HG03432 (cell line): ENCODE measurements at regions not wholly inside any gene's neighbourhood (a gene's known extent, or its start where the extent isn't known, plus 50 kb on each side); places are given as distances from the start of the nearest gene placed in this dataset.
"Not testable (repeated sequence)": the region's sequence is repeated elsewhere in the genome, so short reads cannot be mapped to it uniquely, and the experiment has no call there.

Experiments
- ATAC-seq: cut with Tn5 transposase; IDR thresholded peaks from one replicate; pipeline ENCODE4 v1.9.1; 2021; ENCODE audit warnings: mild to moderate bottlenecking, moderate library complexity; ENCODE audit not compliant: unreplicated experiment

DNA sequence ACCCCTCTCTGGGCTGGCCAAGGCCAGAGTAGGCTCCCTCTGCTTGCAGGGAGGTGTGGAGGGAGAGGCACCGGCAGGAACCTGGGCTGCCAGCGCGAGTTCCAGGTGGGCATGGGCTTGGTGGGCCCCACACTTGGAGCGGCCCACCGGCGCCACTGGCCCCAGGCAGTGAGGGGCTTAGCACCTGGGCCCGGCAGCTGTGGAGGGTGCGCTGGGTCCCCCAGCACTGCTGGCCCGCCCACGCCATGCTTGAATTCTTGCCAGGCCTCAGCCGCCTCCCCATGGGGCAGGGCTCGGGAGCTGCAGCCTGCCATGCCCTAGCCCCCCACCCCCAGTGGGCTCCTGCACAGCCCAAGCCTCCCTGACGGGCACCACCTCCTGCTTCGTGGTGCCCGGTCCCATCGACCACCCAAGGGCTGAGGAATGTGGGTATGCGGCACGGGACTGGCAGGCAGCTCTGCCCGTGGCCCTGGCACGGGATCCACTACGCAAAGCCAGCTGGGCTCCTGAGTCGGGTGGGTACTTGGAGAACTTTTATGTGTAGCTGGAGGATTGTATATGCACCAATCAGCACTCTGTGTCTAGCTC is 1648.0 kb downstream of the OLFM4 start:
- no peak for ATAC-seq

DNA sequence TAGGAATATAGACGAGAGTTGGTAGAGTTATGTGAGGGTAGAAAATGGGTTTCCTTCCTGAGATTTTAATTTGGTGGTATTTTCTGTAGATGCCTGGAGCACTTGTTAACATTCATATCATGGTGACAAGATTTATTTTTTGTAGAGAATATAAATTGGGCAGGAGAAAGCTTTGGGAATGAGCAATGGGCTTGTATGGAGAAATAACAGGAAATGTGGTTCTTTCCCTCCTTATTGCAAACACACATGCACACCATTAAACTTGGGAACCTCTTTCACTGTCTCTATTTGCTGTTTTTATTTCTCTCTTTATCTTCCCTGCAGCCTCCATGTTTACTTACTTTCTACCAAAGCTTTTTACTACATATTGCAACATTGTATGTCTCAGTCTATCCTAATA is 1653.6 kb downstream of the OLFM4 start:
- no peak for ATAC-seq

DNA sequence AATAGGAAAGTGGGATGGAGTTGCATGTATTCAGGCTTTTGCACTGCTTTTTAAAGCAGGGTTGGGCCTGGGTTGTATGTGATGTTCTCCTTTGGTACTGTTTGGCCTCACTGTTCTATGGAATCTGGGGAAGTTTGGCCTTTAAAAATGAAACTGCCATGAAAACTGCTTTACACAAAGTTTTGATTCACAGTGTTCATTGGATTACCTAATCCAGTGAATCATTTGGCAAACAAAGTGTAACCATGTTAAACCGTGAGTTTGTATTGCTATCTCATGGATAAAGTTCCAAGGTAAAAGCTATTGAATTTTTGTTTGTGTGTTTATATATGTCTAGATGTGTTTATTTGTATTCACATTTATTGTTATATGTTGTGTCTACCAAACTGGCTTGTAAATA is 1658.6 kb downstream of the OLFM4 start:
- no peak for ATAC-seq

DNA sequence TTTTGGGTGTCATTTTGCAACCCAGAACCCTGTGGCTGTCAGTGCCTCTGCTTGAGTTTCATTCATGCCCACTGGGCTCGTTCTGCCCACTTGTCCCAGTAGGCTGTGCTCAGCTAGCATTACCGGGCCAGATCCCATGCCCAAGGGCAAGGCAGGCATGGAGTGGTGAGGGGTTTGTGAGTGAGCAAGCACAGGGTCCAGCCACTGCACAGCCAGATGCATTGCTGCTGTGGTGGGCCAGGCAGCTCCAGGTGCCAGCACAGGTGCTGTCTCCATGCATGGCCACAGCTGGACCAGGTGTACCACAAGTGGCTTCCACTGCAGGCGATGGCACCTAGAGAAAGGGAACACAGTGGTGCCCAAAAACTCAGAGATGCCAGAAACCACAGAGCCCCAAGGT is 1671.2 kb downstream of the OLFM4 start:
- ATAC-seq: no peak

DNA sequence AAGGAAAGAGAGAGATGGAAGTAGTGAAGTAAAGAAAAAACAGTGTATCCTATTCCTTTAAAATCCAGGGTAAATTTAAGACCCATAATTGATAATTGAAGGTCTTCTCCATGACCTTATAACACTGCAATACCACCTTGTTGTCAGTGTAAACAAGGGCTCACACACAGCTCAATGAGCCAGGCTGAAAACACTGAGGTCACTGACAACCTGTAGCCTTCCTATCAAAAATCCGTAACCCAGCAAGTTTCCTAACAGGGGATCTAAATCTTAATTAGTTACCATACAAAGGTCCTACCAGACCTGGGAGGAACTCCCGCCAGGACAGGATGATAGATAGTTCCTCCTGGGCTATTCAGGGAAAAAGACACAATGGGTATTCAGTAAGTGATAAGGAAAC is 1677.1 kb downstream of the OLFM4 start:
- no peak for ATAC-seq

DNA sequence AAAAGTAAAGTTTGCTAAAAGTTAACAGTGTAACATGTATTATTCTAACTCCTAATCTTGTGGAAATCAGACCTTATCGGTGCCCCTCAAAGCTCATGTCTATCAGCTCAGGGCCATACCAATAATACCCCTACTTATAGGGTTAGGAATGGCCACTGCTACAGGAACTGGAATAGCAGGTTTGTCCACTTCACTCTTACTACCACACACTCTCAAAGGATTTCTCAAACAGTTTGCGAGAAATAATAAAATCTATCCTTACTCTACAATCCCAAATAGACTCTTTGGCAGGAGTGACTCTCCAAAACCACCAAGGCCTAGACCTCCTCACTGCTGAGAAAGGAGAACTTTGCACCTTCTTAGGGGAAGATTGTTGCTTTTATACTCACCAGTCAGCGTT is 1677.7 kb downstream of the OLFM4 start:
- no peak for ATAC-seq

DNA sequence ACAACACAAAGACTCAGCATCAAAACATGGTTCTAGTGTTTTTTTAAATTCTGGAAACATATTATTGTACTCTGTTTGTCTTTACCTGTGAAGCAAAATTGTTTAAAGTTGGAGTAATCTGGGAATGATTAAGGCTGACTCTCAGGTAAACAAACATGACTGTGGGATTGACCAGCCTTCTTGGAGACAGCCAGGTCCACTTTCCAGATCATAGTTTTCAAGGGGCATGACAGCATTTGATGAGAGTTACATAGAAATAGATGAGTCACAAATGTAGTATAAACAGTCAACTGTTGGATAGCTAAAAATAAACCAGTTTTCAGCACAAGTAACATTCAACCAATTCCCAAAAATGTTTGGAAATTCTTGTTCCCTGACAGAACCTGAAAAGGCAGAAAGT is 1680.9 kb downstream of the OLFM4 start:
- ATAC-seq: no peak

DNA sequence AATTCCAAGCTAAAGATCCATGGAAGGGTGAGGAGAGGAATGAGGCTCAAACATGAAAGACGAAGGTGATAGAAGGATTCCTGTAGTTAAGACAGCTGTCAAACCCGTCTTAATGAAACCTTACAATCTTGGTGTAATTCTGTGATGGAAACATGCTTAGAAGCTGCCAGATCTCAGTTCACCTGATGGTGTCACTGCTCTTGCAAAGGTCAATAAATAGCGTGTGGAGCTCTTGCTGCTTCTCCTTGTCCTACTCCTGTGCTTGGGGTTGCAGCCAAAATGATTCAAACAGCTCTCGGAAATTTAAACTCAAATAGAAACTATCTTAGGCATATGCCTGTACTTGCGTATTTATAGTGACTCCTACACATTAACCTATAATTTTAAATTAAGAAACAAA is 1705.0 kb downstream of the OLFM4 start:
- ATAC-seq: no peak

DNA sequence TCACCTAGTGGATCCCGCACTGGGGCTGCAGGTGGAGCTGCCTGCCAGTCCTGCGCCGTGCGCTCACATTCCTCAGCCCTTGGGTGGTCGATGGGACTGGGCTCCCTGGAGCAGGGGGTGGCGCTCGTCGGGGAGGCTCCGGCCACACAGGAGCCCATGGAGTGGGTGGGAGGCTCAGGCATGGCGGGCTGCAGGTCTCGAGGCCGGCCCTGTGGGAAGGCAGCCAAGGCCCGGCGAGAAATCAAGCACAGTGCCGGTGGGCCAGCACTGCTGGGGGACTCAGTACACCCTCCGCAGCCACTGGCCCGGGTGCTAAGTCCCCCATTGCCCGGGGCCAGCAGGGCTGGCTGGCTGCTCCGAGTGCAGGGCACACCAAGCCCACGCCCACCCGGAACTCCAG is 1708.6 kb downstream of the OLFM4 start:
- ATAC-seq: not testable (repeated sequence)

DNA sequence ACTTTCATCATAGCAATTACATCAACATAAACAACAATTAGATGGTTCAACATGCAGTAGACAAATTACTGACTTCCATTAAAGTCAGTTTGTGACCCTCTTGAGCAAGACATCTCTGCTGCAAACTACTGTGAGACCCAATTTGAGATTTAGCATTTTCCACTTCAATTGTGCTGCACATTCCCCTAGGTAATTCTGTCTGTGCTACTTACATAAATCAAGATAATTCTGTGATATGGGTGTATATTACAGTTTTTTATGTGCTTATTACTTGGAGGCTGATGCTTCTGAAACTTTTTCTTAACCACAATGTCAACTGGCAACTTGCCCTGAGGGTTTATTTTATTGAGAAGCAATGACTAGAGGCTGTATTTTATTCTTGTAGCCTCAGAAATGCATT is 1714.4 kb downstream of the OLFM4 start:
- ATAC-seq: no peak

DNA sequence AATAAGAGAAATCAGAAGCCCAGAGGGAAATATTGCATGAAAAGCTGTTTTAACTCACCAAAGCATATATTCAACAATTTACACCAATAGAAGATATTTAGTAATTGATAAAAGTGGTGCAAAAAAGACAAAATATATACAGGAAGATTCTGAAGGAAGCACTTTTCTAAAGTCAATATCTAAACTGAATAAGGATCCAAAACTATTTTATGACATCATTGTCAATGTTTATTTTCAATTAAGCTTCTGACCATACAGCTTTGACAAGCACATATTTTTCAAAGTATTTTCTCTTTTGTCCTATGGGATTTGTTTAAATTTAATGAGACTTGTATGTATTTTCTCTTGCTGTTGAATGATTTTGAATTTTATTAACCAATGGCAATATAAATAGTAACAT is 1716.1 kb downstream of the OLFM4 start:
- ATAC-seq: no peak

DNA sequence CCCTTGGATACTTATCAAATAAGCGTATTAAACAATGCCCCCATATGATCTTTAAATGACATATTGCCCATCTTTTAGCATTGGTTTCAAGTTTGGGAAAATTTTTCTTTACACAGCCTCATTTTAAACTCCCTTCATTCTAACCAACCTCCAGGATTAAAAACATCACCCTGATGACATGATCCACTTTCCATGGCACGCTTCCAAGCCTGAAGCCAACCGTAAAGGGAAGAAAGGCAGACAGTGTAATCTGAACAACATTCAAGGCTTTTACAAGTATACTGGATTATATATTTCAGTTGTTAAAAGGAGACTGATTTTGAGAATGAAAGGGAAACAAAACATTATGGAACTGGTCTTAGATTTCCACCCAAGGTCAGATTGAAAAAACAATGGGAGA is 1721.9 kb downstream of the OLFM4 start:
- ATAC-seq: no peak

DNA sequence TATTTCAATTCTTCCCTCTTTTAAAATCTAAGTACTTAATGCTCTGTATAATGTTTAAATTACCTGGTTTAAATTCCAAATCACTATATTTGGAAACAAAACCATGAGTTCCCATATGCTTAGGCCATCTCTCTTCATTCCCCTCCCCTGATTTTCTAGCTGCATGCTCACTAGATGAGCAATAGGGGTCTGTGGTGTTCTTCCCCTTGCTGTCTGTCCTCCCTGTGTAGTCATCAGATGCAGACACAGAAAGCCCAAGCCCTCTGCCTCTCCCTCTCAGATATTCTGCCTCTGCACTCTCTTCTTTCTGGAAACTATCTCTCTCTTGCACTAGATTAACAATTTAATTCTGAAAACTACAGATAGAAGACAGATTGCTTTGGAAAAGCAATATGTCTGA is 1730.2 kb downstream of the OLFM4 start:
- no peak for ATAC-seq

DNA sequence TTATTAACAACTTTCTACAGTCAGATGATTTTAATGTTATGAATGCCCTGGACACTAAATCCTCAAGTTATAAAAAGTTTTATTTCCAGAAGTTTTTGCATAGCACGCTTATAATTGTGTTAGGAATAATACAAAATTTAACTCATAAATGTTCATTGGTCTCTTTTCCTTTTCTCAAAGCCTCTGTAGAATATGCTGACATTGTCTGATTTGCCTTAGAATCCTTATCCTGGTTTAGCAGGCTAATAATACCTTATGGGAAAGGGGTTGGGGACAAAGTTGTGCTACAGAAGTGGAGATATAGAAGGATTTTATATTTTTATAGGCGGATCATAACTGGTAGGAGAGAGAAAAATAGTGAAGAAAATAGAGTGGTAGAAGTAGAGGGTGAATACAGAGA is 1739.6 kb downstream of the OLFM4 start:
- no peak for ATAC-seq

DNA sequence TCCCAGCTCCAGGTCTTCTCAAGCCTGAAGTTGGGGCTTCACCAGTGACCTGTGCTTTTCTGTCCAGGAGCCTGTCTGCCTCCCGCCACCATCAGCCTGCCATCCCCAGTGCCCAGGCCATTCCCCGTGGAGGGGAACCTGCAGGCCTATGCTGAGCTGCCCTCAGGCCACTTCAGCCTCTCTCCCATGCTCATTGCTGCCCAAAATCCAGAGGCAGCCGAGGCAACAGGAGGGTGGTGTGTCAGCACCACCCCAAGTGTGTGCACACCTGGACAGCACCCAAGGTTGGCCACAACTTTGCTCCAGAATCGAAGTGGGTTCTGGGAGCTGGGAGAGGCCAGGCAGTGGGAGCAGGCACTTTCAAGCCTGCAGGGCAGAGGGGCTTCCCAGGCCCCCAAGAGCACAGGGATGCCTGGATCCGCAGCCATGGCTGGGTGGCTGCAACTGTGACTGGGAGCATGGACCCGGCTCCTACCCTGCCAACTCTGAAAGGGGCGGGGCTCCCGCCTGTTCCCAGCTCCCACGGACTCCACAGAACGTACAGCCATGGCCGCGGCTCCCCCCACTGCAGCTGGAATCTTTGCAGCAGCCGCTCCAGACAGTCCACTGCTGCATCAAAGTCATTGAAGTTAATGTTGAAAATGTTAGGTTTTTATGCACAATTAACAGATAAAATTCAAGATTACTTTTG is 1747.0 kb downstream of the OLFM4 start:
- ATAC-seq: no peak

DNA sequence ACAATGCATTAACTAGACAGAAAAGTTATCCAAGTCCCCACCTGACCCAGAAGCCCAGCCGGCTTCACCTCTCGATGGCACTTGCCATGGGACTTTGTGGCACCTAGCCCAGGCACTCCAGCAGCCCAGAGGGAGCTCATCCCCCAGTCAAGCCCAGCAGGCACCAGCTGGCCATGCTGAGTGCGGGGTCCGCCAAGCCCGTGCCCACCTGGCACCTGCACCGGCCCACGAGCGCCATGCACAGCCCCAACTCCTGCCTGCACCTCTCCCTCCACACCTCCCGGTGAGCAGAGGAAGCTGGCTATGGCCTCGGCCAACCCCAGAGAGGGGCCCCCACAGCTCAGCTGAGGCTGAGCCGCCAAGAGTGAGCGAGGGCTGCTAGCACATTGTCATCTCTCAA is 1759.1 kb downstream of the OLFM4 start:
- ATAC-seq: no peak

DNA sequence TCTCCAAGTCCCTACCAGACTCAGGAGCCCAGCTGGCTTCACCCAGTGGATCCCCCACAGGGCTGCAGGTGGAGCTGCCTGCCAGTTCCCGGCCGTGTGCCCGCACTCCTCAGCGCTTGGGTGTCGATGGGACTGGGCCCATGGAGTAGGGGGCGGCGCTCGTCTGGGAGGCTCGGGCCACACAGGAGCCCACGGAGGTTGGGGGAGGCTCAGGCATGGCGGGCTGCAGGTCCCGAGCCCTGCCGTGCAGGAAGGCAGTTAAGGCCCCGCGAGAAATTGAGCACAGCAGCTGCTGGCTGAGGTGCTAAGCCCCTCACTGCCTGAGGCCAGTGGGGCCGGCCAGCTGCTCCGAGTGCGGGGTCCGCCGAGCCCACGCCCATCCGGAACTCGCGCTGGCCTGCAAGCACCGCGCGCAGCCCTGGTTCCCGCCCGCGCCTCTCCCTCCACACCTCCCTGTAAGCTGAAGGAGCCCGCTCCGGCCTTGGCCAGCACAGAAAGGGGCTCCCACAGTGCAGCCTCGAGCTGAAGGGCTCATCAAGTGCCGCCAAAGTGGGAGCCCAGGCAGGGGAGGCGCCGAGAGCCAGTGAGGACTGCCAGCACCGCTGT is 1771.1 kb downstream of the OLFM4 start:
- no peak for ATAC-seq

DNA sequence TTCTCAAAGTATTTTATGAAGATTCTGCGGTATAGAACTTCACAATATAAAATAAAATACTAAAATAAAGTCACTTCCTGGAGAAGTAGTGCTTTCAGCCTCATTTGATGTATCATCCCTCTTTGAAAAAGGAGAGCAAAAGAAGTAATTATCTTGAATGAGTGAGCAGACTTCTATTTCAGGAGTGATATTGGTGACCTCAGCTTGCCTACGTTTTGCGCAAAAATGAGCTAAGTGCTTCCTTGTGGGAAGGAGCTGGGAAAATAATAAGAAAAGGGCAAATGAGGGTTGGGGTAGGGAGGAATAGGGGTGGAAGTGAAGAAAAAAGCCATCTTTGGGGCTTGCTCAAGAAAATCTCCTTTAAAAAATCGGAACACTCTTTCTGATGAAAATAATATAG is 1773.6 kb downstream of the OLFM4 start:
- no peak for ATAC-seq

DNA sequence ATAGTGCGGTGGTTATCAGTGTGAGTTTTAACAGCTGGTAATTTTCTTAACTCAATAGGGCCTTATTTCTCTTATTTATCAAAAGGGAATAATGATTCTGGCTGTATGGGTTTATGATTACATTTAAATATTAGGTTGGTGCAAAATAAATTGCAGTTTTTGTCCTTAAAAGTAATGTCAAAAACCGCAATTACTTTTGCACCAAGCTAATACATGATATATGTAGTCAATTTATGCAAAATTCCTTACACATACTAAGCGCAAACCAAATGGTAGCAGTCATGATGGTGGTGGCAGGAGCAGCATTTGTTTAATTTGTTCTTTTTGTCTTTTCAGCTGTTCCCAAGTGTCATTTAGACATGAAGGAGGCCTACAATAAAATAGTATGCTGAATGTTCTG is 1777.1 kb downstream of the OLFM4 start:
- ATAC-seq: no peak

DNA sequence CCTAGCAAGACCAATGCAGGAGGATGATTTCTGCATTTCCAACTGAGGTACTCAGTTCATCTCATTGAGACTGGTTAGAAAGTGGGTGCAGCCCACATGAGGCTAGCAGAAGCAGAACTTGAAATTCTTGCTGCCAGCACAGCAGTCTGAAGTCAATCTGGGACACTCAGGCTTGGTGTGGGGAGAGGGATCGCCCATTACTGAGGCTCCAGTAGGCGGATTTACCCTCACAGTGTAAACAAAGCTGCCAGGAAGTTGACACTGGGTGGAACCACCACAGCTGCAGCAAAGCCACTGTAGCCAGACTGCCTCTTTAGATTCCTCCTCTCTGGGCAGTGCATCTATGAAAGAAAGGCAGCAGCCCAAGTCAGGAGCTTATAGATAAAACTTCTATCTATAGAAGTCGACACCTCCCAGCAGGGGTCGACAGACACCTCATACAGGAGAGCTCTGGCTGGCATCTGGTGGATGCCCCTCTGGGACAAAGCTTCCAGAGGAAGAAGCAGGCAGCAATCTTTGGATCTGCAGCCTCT is 1793.4 kb downstream of the OLFM4 start:
- not testable (repeated sequence) for ATAC-seq

DNA sequence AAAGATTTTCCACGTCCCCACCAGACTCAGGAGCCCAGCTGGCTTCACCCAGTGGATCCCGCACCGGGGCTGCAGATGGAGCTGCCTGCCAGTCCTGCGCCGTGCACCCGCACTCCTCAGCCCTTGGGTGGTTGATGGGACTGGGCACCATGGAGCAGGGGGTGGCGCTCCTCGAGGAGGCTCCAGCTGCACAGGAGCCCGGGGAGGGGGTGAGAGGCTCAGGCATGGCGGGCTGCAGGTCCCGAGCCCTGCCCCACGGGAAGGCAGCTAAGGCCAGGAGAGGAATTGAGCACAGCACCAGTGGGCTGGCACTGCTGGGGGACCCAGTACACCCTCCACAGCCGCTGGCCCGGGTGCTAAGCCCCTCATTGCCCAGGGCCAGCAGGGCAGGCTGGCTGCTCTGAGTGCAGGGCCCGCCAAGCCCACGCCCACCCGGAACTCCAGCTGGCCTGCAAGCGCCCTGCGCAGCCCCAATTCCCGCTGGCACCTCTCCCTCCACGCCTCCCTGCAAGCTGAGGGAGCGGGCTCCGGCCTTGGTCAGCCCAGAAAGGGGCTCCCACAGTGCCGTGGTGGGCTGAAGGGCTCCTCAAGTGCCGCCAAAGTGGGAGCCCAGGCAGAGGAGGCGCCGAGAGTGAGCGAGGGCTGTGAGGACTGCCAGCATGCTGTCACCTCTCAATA is 1800.9 kb downstream of the OLFM4 start:
- ATAC-seq: not testable (repeated sequence)

DNA sequence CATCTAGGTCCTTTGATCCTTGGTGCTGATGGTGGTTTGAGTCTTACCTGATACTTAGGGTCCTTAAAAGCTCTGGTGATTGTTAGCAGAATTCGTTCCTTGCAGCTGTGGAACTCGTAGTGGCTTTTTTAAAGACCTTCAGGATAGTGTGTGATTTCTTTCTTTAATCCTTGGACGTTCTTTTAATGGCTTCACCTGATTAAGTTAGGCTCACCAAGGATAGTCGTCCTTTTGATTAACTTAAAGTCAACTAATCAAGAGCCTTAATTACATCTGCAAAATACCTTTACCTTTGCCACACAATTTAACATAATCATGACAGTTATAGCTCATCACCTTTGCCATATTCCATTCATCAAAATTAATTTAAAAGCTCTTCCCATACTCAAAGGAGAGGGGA is 1807.7 kb downstream of the OLFM4 start:
- ATAC-seq: no peak
